ENCODE measurements at regions not wholly inside any gene's neighbourhood (a gene's known extent, or its start where the extent isn't known, plus 50 kb on each side); places are given as distances from the start of the nearest gene placed in this dataset.

- TF ChIP-seq CTCF (IDR thresholded peaks at IDR 0.05; ENCODE audit: low read depth, low read length) = no peak
- no peak for TF ChIP-seq EZH2phosphoT487 (IDR thresholded peaks at IDR 0.05; ENCODE audit: low read depth)
Measured at GRCh38 chr11:112523477-112523876, 262.8 kb upstream of the PLET1 start.

All from OCI-LY3 (cell line).